Neural cell (in vitro differentiated cells): ENCODE measurements at regions not wholly inside any gene's neighbourhood (a gene's known extent, or its start where the extent isn't known, plus 50 kb on each side); places are given as distances from the start of the nearest gene placed in this dataset.
"Not testable (repeated sequence)": the region's sequence is repeated elsewhere in the genome, so short reads cannot be mapped to it uniquely, and the experiment has no call there.

Experiments used
- H2AFZ ChIP-seq: fragments of 200-600, 300-800 bp; sonication (generic), shearing (Covaris generic); 2 replicates; pipeline ENCODE4 v1.6.0; 2014; ENCODE audit warnings: low read depth, mild to moderate bottlenecking, antibody characterized with exemption, low read length, moderate library complexity
- H3F3A ChIP-seq: fragments of 200-600 bp; shearing (Covaris generic); 2 replicates; pipeline ENCODE4 v1.6.1; 2016; ENCODE audit warnings: mild to moderate bottlenecking, moderate library complexity, mixed read lengths, antibody characterized with exemption, low read length; ENCODE audit not compliant: insufficient read depth, poor library complexity, severe bottlenecking
- H3K27ac ChIP-seq: fragments of 200-600, 300-800 bp; sonication (generic), shearing (Covaris generic); 2 replicates; pipeline ENCODE4 v1.5.1; 2014; ENCODE audit warnings: mild to moderate bottlenecking, low read length, moderate library complexity
- H3K27me3 ChIP-seq: fragments of 300-800, 200-600 bp; sonication (generic), shearing (Covaris generic); 2 replicates; pipeline ENCODE4 v1.6.0; 2014; ENCODE audit warnings: mild to moderate bottlenecking, low read depth, low read length, moderate library complexity; ENCODE audit not compliant: insufficient read depth
- H3K36me3 ChIP-seq: fragments of 300-800, 200-600 bp; sonication (generic), shearing (Covaris generic); 2 replicates; pipeline ENCODE4 v1.5.1; 2014; ENCODE audit warnings: mild to moderate bottlenecking, antibody characterized with exemption, low read length, moderate library complexity; ENCODE audit not compliant: insufficient read depth
- H3K4me2 ChIP-seq: fragments of 300-800, 200-600 bp; sonication (generic), shearing (Covaris generic); 2 replicates; pipeline ENCODE4 v1.6.0; 2014; ENCODE audit warnings: mild to moderate bottlenecking, low read length
- H3K4me3 ChIP-seq: fragments of 300-800, 200-600 bp; sonication (generic), shearing (Covaris generic); 2 replicates; pipeline ENCODE4 v1.5.1; 2014; ENCODE audit warnings: mild to moderate bottlenecking, low read length, moderate library complexity
- H3K79me2 ChIP-seq: fragments of 200-600 bp; shearing (Covaris generic); replicated peaks from 2 replicates; pipeline ENCODE4 v1.6.0; 2014; ENCODE audit warnings: mild to moderate bottlenecking, low read length, moderate library complexity; ENCODE audit not compliant: insufficient read depth
- H3K9ac ChIP-seq: fragments of 300-800, 200-600 bp; sonication (generic), shearing (Covaris generic); 2 replicates; pipeline ENCODE4 v1.6.1; 2016; ENCODE audit warnings: mild to moderate bottlenecking, low read length, mixed read lengths
- H3K9me2 ChIP-seq: fragments of 200-600 bp; shearing (Covaris generic); 2 replicates; pipeline ENCODE4 v1.6.1; 2016; ENCODE audit warnings: mild to moderate bottlenecking, low read length, mixed read lengths; ENCODE audit not compliant: insufficient read depth
- H3K9me3 ChIP-seq: fragments of 200-600, 300-800 bp; sonication (generic), shearing (Covaris generic); 2 replicates; pipeline ENCODE4 v1.6.1; 2016; ENCODE audit warnings: mild to moderate bottlenecking, mixed run types, low read length, moderate library complexity, mixed read lengths
- H4K20me1 ChIP-seq: fragments of 200-600 bp; shearing (Covaris generic); 2 replicates; pipeline ENCODE4 v1.6.1; 2016; ENCODE audit warnings: mild to moderate bottlenecking, mixed run types; ENCODE audit not compliant: insufficient read depth

GRCh38 chr16:16613212-16613611, 234.3 kb downstream of the NPIPA7 start:
- H3K9me3 ChIP-seq, H3K4me3 ChIP-seq, H3K9me2 ChIP-seq: not testable (repeated sequence)

GRCh38 chr16:16614484-16614883, 235.5 kb downstream of the NPIPA7 start:
- not testable (repeated sequence) for H3K79me2 ChIP-seq

More at GRCh38 chr16:16613212-16613611, 234.3 kb downstream of the NPIPA7 start:
- not testable (repeated sequence) for H3K4me2 ChIP-seq, H3K36me3 ChIP-seq, H3K79me2 ChIP-seq, H3F3A ChIP-seq, H3K27me3 ChIP-seq, H3K9ac ChIP-seq, H2AFZ ChIP-seq, H4K20me1 ChIP-seq, H3K27ac ChIP-seq

GRCh38 chr16:16618963-16619465, 240.1 kb downstream of the NPIPA7 start:
- not testable (repeated sequence) for H3K4me3 ChIP-seq, H3K27me3 ChIP-seq, H3K4me2 ChIP-seq, H3K27ac ChIP-seq, H3K9me3 ChIP-seq, H3K79me2 ChIP-seq, H3K9ac ChIP-seq, H3F3A ChIP-seq, H3K9me2 ChIP-seq, H4K20me1 ChIP-seq, H2AFZ ChIP-seq, H3K36me3 ChIP-seq

More at GRCh38 chr16:16614484-16614883, 235.5 kb downstream of the NPIPA7 start:
- H4K20me1 ChIP-seq, H3K9ac ChIP-seq, H3K4me2 ChIP-seq, H3K27me3 ChIP-seq, H3K9me3 ChIP-seq, H3K9me2 ChIP-seq, H3K4me3 ChIP-seq, H2AFZ ChIP-seq, H3F3A ChIP-seq, H3K36me3 ChIP-seq, H3K27ac ChIP-seq: not testable (repeated sequence)

- not testable (repeated sequence) for H4K20me1 ChIP-seq, H2AFZ ChIP-seq, H3K4me3 ChIP-seq, H3K79me2 ChIP-seq, H3K36me3 ChIP-seq, H3K9me3 ChIP-seq, H3K9me2 ChIP-seq, H3F3A ChIP-seq, H3K4me2 ChIP-seq, H3K9ac ChIP-seq, H3K27me3 ChIP-seq, H3K27ac ChIP-seq
Observed at GRCh38 chr16:16624367-16624766, 245.4 kb downstream of the NPIPA7 start.

- H3K79me2 ChIP-seq, H3K27me3 ChIP-seq, H3K36me3 ChIP-seq, H3K9ac ChIP-seq, H3F3A ChIP-seq, H2AFZ ChIP-seq, H3K4me2 ChIP-seq, H4K20me1 ChIP-seq, H3K9me2 ChIP-seq, H3K9me3 ChIP-seq, H3K27ac ChIP-seq, H3K4me3 ChIP-seq: not testable (repeated sequence)
Observed at GRCh38 chr16:16625140-16625539, 246.2 kb downstream of the NPIPA7 start.

GRCh38 chr16:16627865-16628264, 248.9 kb downstream of the NPIPA7 start:
- H3K4me3 ChIP-seq, H3K27me3 ChIP-seq, H3K27ac ChIP-seq, H3K79me2 ChIP-seq, H3K9me3 ChIP-seq, H3K9me2 ChIP-seq, H4K20me1 ChIP-seq, H3F3A ChIP-seq, H2AFZ ChIP-seq, H3K9ac ChIP-seq, H3K4me2 ChIP-seq, H3K36me3 ChIP-seq: not testable (repeated sequence)

- not testable (repeated sequence) for H3F3A ChIP-seq, H3K27me3 ChIP-seq, H3K4me3 ChIP-seq, H3K4me2 ChIP-seq, H3K79me2 ChIP-seq, H4K20me1 ChIP-seq, H3K9me2 ChIP-seq, H2AFZ ChIP-seq, H3K9ac ChIP-seq, H3K27ac ChIP-seq, H3K9me3 ChIP-seq, H3K36me3 ChIP-seq
Observed at GRCh38 chr16:16638231-16638630, 259.3 kb downstream of the NPIPA7 start.

- not testable (repeated sequence) for H4K20me1 ChIP-seq, H3K36me3 ChIP-seq, H2AFZ ChIP-seq, H3K9me3 ChIP-seq, H3K4me3 ChIP-seq, H3K4me2 ChIP-seq, H3K79me2 ChIP-seq, H3K9me2 ChIP-seq, H3K27me3 ChIP-seq, H3K9ac ChIP-seq, H3F3A ChIP-seq, H3K27ac ChIP-seq
Observed at GRCh38 chr16:16638714-16639113, 259.8 kb downstream of the NPIPA7 start.
